ENCODE measurements at regions not wholly inside any gene's neighbourhood (a gene's known extent, or its start where the extent isn't known, plus 50 kb on each side); places are given as distances from the start of the nearest gene placed in this dataset.

DNA sequence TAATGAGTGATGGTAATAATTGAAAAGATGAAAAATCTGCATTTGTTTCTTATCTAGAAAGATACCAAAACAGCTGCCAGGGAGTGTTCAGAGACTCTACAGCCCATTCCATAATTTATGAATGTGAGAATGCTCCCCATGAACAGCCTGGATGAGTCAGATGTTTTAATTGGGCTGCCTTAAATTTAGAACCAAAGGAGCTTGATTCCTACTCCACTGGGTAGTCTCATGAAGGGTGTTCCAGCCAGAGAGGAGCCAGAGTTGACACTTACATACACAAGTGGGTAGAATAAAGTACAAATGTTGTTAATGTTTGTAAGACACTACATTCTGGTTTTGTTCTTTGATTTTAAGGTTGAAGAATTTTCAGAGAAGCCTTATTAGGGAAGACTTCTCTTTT lies 123.2 kb upstream of the PRNP start:
- no peaks in the 10 kb centered on the region for H3K79me1 ChIP-seq (ENCODE audit: insufficient read depth, low read depth, low read length, poor library complexity, severe bottlenecking)
- H3K9me3 ChIP-seq (ENCODE audit: control insufficient read depth, low read depth, low read length), result no peaks in the 10 kb centered on the region
- no peak overlapping the region for H4K5ac ChIP-seq (ENCODE audit: insufficient read length, low read depth, low read length)
- TF ChIP-seq, protein P1, sequence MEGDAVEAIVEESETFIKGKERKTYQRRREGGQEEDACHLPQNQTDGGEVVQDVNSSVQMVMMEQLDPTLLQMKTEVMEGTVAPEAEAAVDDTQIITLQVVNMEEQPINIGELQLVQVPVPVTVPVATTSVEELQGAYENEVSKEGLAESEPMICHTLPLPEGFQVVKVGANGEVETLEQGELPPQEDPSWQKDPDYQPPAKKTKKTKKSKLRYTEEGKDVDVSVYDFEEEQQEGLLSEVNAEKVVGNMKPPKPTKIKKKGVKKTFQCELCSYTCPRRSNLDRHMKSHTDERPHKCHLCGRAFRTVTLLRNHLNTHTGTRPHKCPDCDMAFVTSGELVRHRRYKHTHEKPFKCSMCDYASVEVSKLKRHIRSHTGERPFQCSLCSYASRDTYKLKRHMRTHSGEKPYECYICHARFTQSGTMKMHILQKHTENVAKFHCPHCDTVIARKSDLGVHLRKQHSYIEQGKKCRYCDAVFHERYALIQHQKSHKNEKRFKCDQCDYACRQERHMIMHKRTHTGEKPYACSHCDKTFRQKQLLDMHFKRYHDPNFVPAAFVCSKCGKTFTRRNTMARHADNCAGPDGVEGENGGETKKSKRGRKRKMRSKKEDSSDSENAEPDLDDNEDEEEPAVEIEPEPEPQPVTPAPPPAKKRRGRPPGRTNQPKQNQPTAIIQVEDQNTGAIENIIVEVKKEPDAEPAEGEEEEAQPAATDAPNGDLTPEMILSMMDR (conservative IDR thresholded peaks at IDR 0.05), result no peak
- no peak overlapping the region for H3K4me2 ChIP-seq (ENCODE audit: insufficient read depth, insufficient read length, low read length)
- no peaks in the 10 kb centered on the region for H3K79me2 ChIP-seq (ENCODE audit: insufficient read depth, low read length)
- no peaks in the 10 kb centered on the region for H3K36me3 Mint-ChIP-seq (ENCODE audit: insufficient read depth in 1 of 3, low read depth in 3 of 3)
- no peak overlapping the region for H4K8ac ChIP-seq (replicated peaks; ENCODE audit: insufficient read length, low read depth, low read length)
- no peak overlapping the region for H3K4ac ChIP-seq (ENCODE audit: low read depth, low read length)
- H3K14ac ChIP-seq (ENCODE audit: insufficient read depth, low read length), result no peak overlapping the region
- no peak overlapping the region for H2AFZ ChIP-seq (ENCODE audit: low read length)
- peaks cover 1 to 2% of the 10 kb centered on the region in 2 experiments; a peak in 3 of 5 replicates for H3K9me3 Mint-ChIP-seq
- no peak overlapping the region for H2AK5ac ChIP-seq (ENCODE audit: insufficient read length, low read length)
- no peak overlapping the region for H3K27ac Mint-ChIP-seq
- H2BK12ac ChIP-seq (ENCODE audit: insufficient read length, low read depth, low read length), result no peak overlapping the region
- H2BK5ac ChIP-seq (ENCODE audit: insufficient read length, low read length), result no peak overlapping the region
- no peak overlapping the region for H2BK15ac ChIP-seq (ENCODE audit: low read depth, low read length)
- H3T11ph ChIP-seq (ENCODE audit: low read length), result no peak overlapping the region
- H4K91ac ChIP-seq (ENCODE audit: insufficient read length, low read depth, low read length), result no peak overlapping the region
- H2BK120ac ChIP-seq (ENCODE audit: low read depth, low read length, poor library complexity, severe bottlenecking), result no peak overlapping the region
- no peak for DNase-seq
- H3K27me3 Mint-ChIP-seq (ENCODE audit: low read depth), result peaks cover 13% of the 10 kb centered on the region
- H3K4me1 ChIP-seq (ENCODE audit: insufficient read depth, low read length), result no peaks in the 10 kb centered on the region
- no peaks in the 10 kb centered on the region for H4K20me1 ChIP-seq (ENCODE audit: control insufficient read depth, insufficient read depth, insufficient read length)
- no peak overlapping the region for H3K9ac ChIP-seq (ENCODE audit: extremely low read depth, insufficient read length, low read length)
- no peak overlapping the region for H3K27ac ChIP-seq (ENCODE audit: insufficient read length, low read depth, low read length)
- H3K4me3 Mint-ChIP-seq, result no peak overlapping the region
- no peaks in the 10 kb centered on the region for H3K23me2 ChIP-seq (ENCODE audit: insufficient read length, low read depth, low read length, poor library complexity, severe bottlenecking)
- no peak overlapping the region for H3K56ac ChIP-seq (ENCODE audit: insufficient read length, low read depth, low read length)
- H3K4me1 Mint-ChIP-seq, result peaks cover 0 to 6% of the 10 kb centered on the region in 2 experiments; a peak in 2 of 4 replicates
- H2BK20ac ChIP-seq (ENCODE audit: low read depth, low read length, poor library complexity, severe bottlenecking), result no peak overlapping the region
- H3K27me3 ChIP-seq (ENCODE audit: insufficient read depth, low read length), result no peaks in the 10 kb centered on the region
- H3K23ac ChIP-seq (ENCODE audit: insufficient read length, low read depth, low read length), result no peak overlapping the region
- H3K18ac ChIP-seq (ENCODE audit: insufficient read length, low read depth, low read length), result no peak overlapping the region

Data from H9 (cell line).